Spleen (tissue), 11 donors: ENCODE measurements at regions not wholly inside any gene's neighbourhood (a gene's known extent, or its start where the extent isn't known, plus 50 kb on each side); places are given as distances from the start of the nearest gene placed in this dataset.

Source experiments
- DNase-seq: peaks from one replicate; pipeline ENCODE4 v3.0.0-alpha.2; 2020
- H3K27ac ChIP-seq, 8 donors: fragments of 200-600 bp; sonication (generic) in 7 of 8; 1 replicate in 4 of 8; 2 replicates in 4 of 8; pipeline versions ENCODE4 v1.5.0 to v1.8.0; 2016 to 2021; ENCODE audit warnings: inconsistent platforms in 4 of 8, mild to moderate bottlenecking in 4 of 8, moderate library complexity in 1 of 8
- H3K27me3 ChIP-seq, 7 donors: fragments of 200-600 bp; sonication (generic) in 6 of 7; replicated peaks in 1 of 7; 1 replicate in 4 of 7; 2 replicates in 3 of 7; pipeline versions ENCODE4 v1.5.0 to v1.8.0; 2016 to 2021; ENCODE audit warnings: inconsistent platforms in 3 of 7, mild to moderate bottlenecking in 1 of 7
- H3K36me3 ChIP-seq, 6 donors: fragments of 200-600 bp; sonication (generic) in 5 of 6; 1 replicate in 4 of 6; 2 replicates in 2 of 6; pipeline versions ENCODE4 v1.5.0 to v1.8.0; 2016 to 2021; ENCODE audit warnings: inconsistent platforms in 2 of 6
- H3K4me1 ChIP-seq, 6 donors: fragments of 200-600 bp; sonication (generic) in 5 of 6; 1 replicate in 3 of 6; 2 replicates in 3 of 6; pipeline versions ENCODE4 v1.5.0 to v1.8.0; 2016 to 2021; ENCODE audit warnings: inconsistent platforms in 3 of 6
- H3K4me3 ChIP-seq, 8 donors: fragments of 200-600 bp; sonication (generic) in 7 of 8; 1 replicate in 4 of 8; 2 replicates in 4 of 8; pipeline versions ENCODE4 v1.5.0 to v1.8.0; 2016 to 2021; ENCODE audit warnings: inconsistent platforms in 4 of 8, mild to moderate bottlenecking in 4 of 8, moderate library complexity in 2 of 8
- H3K9me3 ChIP-seq, 8 donors: fragments of 200-600 bp; sonication (generic) in 7 of 8; 1 replicate in 4 of 8; 2 replicates in 4 of 8; pipeline versions ENCODE4 v1.5.0 to v1.8.0; 2016 to 2021; ENCODE audit warnings: inconsistent platforms in 4 of 8
- POLR2A ChIP-seq, 3 donors: fragments of 450-650 bp; IDR thresholded peaks; one replicate each; pipeline ENCODE4 v1.5.1; 2017; ENCODE audit warnings: antibody characterized with exemption in 3 of 3, mild to moderate bottlenecking in 1 of 3
- POLR2AphosphoS5 ChIP-seq, 3 donors: sonication (generic); formaldehyde crosslinking; IDR thresholded peaks; one replicate each; pipeline ENCODE4 v1.5.1; 2017; ENCODE audit warnings: antibody characterized with exemption in 3 of 3
- WGBS, 5 donors: extraction: QIAGEN DNeasy Blood & Tissue Kit in 3 of 5; methylation state at CpG; one replicate each; pipeline versions ENCODE4 v1.1.5 to v1.1.7; 2013 to 2018; 5-methylcytosine and 5-hydroxymethylcytosine counted together
- intact Hi-C: fragments of 100-400 bp; cut with DNase I; formaldehyde crosslinking; loops from one replicate; pipeline ENCODE4 v1.15.0; 2023; ENCODE audit warnings: low total_unique reads
- TF ChIP-seq, protein P1 (sequence below), 11 experiments: fragments of 200-600 bp in 7 of 11; fragments of 450-650 bp in 4 of 11; sonication (generic) in 4 of 11; IDR thresholded peaks in 8 of 11; conservative IDR thresholded peaks in 3 of 11; 1 replicate in 7 of 11; 2 replicates in 4 of 11; pipeline versions ENCODE4 v1.4.0 to v1.8.0; 2016 to 2021; ENCODE audit warnings: antibody characterized with exemption in 11 of 11, inconsistent platforms in 4 of 11, mild to moderate bottlenecking in 1 of 11
- donor health status: healthy with polysubstance abuse.
- donor health status: DM: no; HTN: no; CAD: no; lungs with moderate emphysema.
- donor health status: DM: no; HTN: no; CAD: no.
- donor health status: Bipolar disorder and iron deficiency.
- donor health status: healthy.
- donor health status: DM: no; HTN: no; CAD: no.
- donor health status: DM: yes; HTN: yes; CAD: no.

DNA sequence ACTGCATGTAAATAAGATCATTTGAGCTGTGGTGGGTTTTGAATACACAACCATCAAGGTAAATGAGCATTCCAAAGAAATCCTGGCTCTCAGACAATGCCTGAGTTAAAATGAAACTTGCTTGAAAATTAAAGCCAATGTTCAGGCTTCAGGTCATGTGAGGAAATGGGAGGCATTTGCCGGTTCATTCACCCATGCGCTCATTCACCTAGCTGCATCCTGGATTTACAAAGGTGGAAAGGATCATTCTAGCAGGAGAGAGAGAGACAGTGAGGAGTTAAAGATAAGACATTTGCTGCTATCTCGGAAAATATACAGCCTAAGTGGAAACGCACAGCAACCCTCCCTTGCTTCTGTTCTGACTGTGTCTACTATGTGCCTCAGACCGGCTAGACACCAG, 143.8 kb upstream of the KLF4 start:
- Histone ChIP-seq H3K36me3 (no peaks in the 10 kb centered on the region), H3K27me3 (peaks cover 0 to 7% (median 0%) of the 10 kb centered on the region in 7 donors), H3K4me3 (no peak overlapping the region), H3K27ac (no peak overlapping the region), H3K4me1 (peaks cover 4 to 31% (median 15%) of the 10 kb centered on the region in 6 donors), H3K9me3 (no peaks in the 10 kb centered on the region)
- 73 to 92% (median 86%) methylated on average over 5 of the region's 5 CpGs for WGBS, 5 donors
- intact Hi-C loops: no loop called here
- no peak for TF ChIP-seq POLR2AphosphoS5 (IDR thresholded peaks at IDR 0.05)
- no peak for TF ChIP-seq POLR2A (IDR thresholded peaks at IDR 0.05)
- TF ChIP-seq, protein P1, sequence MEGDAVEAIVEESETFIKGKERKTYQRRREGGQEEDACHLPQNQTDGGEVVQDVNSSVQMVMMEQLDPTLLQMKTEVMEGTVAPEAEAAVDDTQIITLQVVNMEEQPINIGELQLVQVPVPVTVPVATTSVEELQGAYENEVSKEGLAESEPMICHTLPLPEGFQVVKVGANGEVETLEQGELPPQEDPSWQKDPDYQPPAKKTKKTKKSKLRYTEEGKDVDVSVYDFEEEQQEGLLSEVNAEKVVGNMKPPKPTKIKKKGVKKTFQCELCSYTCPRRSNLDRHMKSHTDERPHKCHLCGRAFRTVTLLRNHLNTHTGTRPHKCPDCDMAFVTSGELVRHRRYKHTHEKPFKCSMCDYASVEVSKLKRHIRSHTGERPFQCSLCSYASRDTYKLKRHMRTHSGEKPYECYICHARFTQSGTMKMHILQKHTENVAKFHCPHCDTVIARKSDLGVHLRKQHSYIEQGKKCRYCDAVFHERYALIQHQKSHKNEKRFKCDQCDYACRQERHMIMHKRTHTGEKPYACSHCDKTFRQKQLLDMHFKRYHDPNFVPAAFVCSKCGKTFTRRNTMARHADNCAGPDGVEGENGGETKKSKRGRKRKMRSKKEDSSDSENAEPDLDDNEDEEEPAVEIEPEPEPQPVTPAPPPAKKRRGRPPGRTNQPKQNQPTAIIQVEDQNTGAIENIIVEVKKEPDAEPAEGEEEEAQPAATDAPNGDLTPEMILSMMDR (IDR thresholded peaks at IDR 0.05 in 8 of 11, conservative IDR thresholded peaks at IDR 0.05 in 3 of 11): no peak
- DNase-seq: peak; percentile 19

DNA sequence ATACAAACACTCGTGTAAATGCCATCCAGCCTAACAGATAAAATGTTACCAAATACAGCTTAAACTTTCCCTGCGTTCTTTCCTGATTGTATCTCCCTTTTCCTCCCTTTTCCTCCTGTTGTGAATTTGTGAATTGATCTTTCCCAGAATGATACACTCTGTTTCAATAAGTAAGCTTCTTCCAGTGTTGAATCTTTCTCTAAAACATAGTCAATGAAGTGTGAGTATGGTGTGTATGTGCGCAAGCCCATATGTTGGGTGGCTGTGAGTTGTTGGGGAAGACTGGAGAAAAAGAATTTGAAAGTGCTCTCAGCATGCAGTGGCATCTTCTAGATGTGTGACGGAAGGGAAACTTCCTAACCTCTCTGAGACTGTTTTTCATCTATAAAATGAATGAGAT, 143.1 kb upstream of the KLF4 start:
- H3K36me3 ChIP-seq: no peaks in the 10 kb centered on the region
- 82 to 94% (median 90%) methylated on average over 4 of the region's 4 CpGs for WGBS, 5 donors
- H3K4me1 ChIP-seq: peaks cover 4 to 23% (median 14%) of the 10 kb centered on the region in 6 donors
- H3K4me3 ChIP-seq: no peak overlapping the region
- no peak for DNase-seq
- peaks cover 0 to 4% (median 0%) of the 10 kb centered on the region in 7 donors for H3K27me3 ChIP-seq
- intact Hi-C loops: no loop called here
- no peak for TF ChIP-seq POLR2AphosphoS5 (IDR thresholded peaks at IDR 0.05)
- TF ChIP-seq, protein P1 (IDR thresholded peaks at IDR 0.05 in 8 of 11, conservative IDR thresholded peaks at IDR 0.05 in 3 of 11): no peak
- TF ChIP-seq POLR2A (IDR thresholded peaks at IDR 0.05): no peak
- no peak overlapping the region for H3K27ac ChIP-seq
- H3K9me3 ChIP-seq: no peaks in the 10 kb centered on the region

DNA sequence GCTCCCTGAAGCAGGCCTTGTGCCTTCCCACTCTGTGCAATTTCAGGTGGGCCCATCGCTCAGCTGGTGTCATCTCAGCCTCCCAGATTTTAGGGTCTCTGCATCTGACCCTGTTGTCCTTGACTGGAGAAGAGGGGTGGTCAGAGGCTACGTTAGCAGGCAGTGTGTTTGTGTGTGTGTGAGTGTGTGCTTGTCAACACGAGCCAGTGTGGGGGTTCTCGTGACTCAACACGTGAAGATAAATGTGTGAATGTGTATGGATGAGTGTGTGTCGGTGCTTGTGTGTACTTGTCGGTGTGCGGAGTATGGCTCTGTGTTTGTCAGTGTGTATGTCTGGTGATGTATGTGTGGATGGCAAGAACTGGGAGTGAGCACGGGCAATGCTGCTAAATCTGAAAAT, 142.6 kb upstream of the KLF4 start:
- Histone ChIP-seq H3K4me3 (no peak overlapping the region), H3K27ac (no peak overlapping the region), H3K27me3 (peaks cover 0 to under 1% (median 0%) of the 10 kb centered on the region in 7 donors), H3K9me3 (no peaks in the 10 kb centered on the region), H3K4me1 (peaks cover 4 to 19% (median 11%) of the 10 kb centered on the region in 6 donors), H3K36me3 (no peaks in the 10 kb centered on the region)
- WGBS, 5 donors: 90 to 98% (median 93%) methylated on average over 8 to 9 of the region's 9 CpGs
- no peak for DNase-seq
- TF ChIP-seq, protein P1 (IDR thresholded peaks at IDR 0.05 in 8 of 11, conservative IDR thresholded peaks at IDR 0.05 in 3 of 11): no peak
- TF ChIP-seq POLR2AphosphoS5 (IDR thresholded peaks at IDR 0.05) (no peak), POLR2A (IDR thresholded peaks at IDR 0.05) (no peak)
- intact Hi-C loops: no loop called here

DNA sequence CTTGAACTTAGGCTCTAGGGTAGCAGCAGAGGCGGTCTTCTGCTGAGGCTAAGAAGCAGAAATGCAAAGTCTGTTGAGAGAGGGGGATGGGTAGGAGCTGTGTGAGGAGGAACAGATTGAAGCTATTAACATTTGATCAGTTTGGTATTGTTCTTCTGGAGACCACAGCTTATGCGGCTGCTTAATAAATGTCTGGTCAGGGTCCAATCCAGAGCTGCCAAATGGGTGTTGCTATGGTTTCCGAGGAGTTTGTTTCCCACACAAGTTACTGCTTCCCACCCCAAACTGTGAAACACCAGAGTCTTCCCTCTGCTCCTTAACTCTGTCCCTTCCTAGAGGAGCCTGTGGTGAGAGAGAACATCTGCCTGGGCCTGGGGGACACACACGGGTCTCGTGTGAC, 142.2 kb upstream of the KLF4 start:
- Histone ChIP-seq H3K36me3 (no peaks in the 10 kb centered on the region), H3K27me3 (no peaks in the 10 kb centered on the region), H3K4me3 (no peak overlapping the region), H3K4me1 (peaks cover 0 to 15% (median 6%) of the 10 kb centered on the region in 6 donors), H3K9me3 (no peaks in the 10 kb centered on the region), H3K27ac (no peak overlapping the region)
- intact Hi-C loops: no loop called here
- no peak for DNase-seq
- 88 to 97% (median 91%) methylated on average over 3 to 5 of the region's 5 CpGs for WGBS, 5 donors
- no peak for TF ChIP-seq POLR2AphosphoS5 (IDR thresholded peaks at IDR 0.05)
- no peak for TF ChIP-seq POLR2A (IDR thresholded peaks at IDR 0.05)
- TF ChIP-seq, protein P1 (IDR thresholded peaks at IDR 0.05 in 8 of 11, conservative IDR thresholded peaks at IDR 0.05 in 3 of 11): no peak
